Effector memory CD4-positive, alpha-beta T cell (primary cell): ENCODE measurements at regions not wholly inside any gene's neighbourhood (a gene's known extent, or its start where the extent isn't known, plus 50 kb on each side); places are given as distances from the start of the nearest gene placed in this dataset.

Experiments
- DNase-seq, 3 donors: peaks; one replicate each; pipeline ENCODE4 v3.0.0-alpha.2; 2020
- H3K27ac ChIP-seq: 2 replicates; pipeline ENCODE4 v1.7.0; 2013; ENCODE audit warnings: mild to moderate bottlenecking, low read length, moderate library complexity; ENCODE audit not compliant: insufficient read depth, poor library complexity, severe bottlenecking
- H3K27me3 ChIP-seq: replicated peaks from 2 replicates; pipeline ENCODE4 v1.7.0; 2013; ENCODE audit warnings: mild to moderate bottlenecking, low read length; ENCODE audit not compliant: insufficient read depth, control insufficient read depth, poor library complexity, severe bottlenecking
- H3K36me3 ChIP-seq: 2 replicates; pipeline ENCODE4 v1.7.0; 2013; ENCODE audit warnings: mild to moderate bottlenecking, low read length, moderate library complexity; ENCODE audit not compliant: control insufficient read depth, insufficient read depth
- H3K4me1 ChIP-seq: 2 replicates; pipeline ENCODE4 v1.7.0; 2013; ENCODE audit warnings: low read length, mild to moderate bottlenecking; ENCODE audit not compliant: control insufficient read depth, insufficient read depth, poor library complexity, severe bottlenecking
- H3K4me3 ChIP-seq: 2 replicates; pipeline ENCODE4 v1.7.0; 2013; ENCODE audit warnings: low read length, low read depth, mild to moderate bottlenecking; ENCODE audit not compliant: insufficient read depth, poor library complexity, severe bottlenecking
- H3K9me3 ChIP-seq: 2 replicates; pipeline ENCODE4 v1.7.0; 2013; ENCODE audit warnings: mild to moderate bottlenecking, low read length, moderate library complexity; ENCODE audit not compliant: control insufficient read depth

DNA sequence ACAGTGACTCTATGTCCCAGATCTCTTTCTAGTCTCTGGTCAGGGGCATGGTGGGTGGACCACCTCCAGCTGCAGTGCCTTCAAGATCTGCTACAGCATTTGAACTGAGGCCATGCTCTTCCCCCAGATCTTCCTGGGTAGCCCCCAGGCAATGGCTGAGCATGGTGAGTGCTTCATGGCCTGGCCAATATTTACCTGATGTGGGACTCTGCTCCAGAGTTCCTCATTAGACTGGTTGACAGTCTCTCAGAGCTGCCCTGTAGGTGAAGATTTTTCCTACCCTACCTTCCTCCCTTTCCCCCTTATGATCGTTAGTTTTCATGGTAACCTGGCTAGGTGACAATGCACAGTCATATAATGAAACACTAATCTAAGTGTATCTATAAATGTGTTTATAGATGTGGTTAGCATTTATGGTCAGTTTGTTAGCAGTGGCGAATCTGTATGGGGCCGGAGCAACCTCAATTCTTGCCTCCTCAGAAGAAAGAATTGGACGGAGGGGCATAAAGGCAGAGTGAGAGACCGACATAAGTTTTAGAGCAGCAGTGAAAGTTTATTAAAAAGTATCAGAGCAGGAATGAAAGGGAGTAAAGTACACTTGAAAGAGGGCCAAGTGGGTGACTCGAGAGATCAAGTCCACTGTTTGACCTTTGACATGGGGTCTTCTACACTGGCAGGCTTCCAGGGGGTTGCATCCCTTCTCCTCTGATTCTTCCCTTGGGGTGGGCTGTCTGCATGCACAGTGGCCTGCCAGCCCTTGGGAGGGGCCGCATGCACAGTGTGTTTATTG lies 256.3 kb downstream of the CD83 start:
- Histone ChIP-seq H3K27ac (no peak overlapping the region), H3K4me3 (no peak overlapping the region), H3K4me1 (no peaks in the 10 kb centered on the region), H3K36me3 (no peaks in the 10 kb centered on the region), H3K27me3 (no peaks in the 10 kb centered on the region), H3K9me3 (no peaks in the 10 kb centered on the region)
- DNase-seq, result no peak

- H3K36me3 ChIP-seq, result no peaks in the 10 kb centered on the region
- H3K27me3 ChIP-seq, result no peaks in the 10 kb centered on the region
- DNase-seq, result no peak
- no peaks in the 10 kb centered on the region for H3K9me3 ChIP-seq
- H3K4me3 ChIP-seq, result no peak overlapping the region
- no peak overlapping the region for H3K27ac ChIP-seq
- no peaks in the 10 kb centered on the region for H3K4me1 ChIP-seq
Observed at GRCh38 chr6:14375930-14376329, 258.4 kb downstream of the CD83 start.

- H3K27ac ChIP-seq, result no peak overlapping the region
- no peaks in the 10 kb centered on the region for H3K9me3 ChIP-seq
- H3K27me3 ChIP-seq, result no peaks in the 10 kb centered on the region
- no peak overlapping the region for H3K4me3 ChIP-seq
- no peak for DNase-seq
- no peaks in the 10 kb centered on the region for H3K4me1 ChIP-seq
- H3K36me3 ChIP-seq, result no peaks in the 10 kb centered on the region
Observed at GRCh38 chr6:14379568-14379967, 262.0 kb downstream of the CD83 start.

- H3K27ac ChIP-seq, result no peak overlapping the region
- H3K4me3 ChIP-seq, result no peak overlapping the region
- no peaks in the 10 kb centered on the region for H3K27me3 ChIP-seq
- no peaks in the 10 kb centered on the region for H3K9me3 ChIP-seq
- no peaks in the 10 kb centered on the region for H3K36me3 ChIP-seq
- DNase-seq, result no peak
- no peaks in the 10 kb centered on the region for H3K4me1 ChIP-seq
Observed at GRCh38 chr6:14380086-14380820, 262.7 kb downstream of the CD83 start.

DNA sequence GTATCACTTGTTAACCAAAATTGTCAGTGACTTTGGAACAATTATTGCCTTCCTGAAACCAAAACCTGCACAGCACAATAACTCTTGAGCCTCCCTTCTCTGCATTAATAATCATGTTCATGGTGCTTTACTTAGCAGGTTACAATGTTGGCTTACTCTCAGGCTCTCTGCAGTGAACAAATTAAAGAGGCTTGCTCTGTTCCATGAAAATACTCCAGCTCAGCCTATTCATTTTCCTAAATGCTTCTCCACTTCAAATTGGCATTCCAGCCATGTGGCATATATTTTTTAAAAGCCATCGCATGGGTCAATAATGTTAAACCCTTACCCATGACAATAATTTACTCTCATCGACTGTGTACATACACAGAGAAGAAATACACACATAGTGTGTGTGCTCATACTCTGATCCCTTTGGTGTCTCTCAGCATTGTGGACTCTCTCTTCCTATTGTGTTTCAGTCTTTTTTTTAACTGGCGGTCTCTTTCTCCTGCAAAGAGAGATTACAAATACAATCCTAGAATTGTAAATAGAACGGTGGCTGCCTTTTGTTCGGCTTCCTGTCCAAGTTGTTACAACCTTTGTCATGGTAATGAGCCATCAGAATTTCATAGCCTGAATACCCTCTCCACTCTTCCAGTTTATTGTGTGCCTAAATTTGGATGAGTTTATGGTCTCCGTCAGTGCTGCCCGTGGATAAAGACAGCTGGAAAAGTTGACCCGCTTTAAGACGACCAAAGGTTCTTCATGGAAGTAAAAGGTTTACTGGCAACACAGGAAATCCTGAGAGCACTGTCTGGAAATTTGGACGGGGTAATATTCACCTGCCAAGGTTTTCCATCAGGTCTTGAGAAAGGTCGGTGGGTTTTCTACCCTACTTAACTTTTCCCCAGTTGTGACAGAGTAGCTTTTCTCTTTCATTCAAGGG lies 263.6 kb downstream of the CD83 start:
- DNase-seq, result no peak
- no peaks in the 10 kb centered on the region for H3K9me3 ChIP-seq
- H3K27me3 ChIP-seq, result no peaks in the 10 kb centered on the region
- no peak overlapping the region for H3K27ac ChIP-seq
- H3K4me3 ChIP-seq, result no peak overlapping the region
- H3K36me3 ChIP-seq, result no peaks in the 10 kb centered on the region
- H3K4me1 ChIP-seq, result no peaks in the 10 kb centered on the region

DNA sequence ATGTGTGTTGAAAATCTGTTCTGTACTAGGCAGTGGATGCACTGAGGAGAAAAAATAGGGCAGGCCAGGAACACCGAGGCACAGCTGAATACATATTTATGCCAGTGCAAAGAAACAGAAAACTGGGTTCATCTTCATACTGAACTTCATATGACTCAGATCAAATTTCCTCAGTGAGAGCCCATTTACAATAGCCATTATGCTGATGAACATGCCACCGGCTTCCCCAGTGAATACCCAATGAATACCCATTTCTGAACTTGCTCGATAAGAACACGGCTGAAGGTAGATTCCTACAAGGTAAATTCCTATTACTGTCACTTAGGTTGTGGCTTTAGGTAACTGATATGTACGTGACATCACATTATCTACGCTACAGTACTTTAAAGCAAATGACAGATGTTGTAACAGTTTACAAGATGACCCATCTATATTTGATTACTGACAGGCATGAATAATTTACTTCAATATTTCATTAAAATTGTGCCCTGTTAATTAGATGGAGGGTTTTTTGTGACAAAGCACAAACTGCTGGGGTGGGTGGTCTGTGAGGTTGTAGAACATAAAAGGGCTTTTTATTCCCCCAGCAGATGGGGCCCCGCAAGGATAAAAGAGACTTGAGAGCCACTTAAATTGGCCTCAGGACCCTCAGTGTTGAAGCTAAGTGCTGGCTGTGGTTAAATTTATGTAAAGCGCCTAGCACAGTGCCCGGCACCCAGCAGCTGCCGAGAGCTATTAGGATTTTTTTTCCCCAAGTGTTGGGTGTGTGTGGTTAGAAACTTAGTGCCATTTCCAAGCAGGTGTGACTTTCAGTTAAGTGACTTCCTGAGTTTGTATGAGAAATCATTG lies 264.5 kb downstream of the CD83 start:
- no peak for DNase-seq
- Histone ChIP-seq H3K27ac (no peak overlapping the region), H3K4me3 (no peak overlapping the region), H3K4me1 (no peaks in the 10 kb centered on the region), H3K27me3 (no peaks in the 10 kb centered on the region), H3K9me3 (no peaks in the 10 kb centered on the region), H3K36me3 (no peaks in the 10 kb centered on the region)

- Histone ChIP-seq H3K4me3 (no peak overlapping the region), H3K4me1 (no peaks in the 10 kb centered on the region), H3K9me3 (no peaks in the 10 kb centered on the region), H3K27me3 (no peaks in the 10 kb centered on the region), H3K36me3 (no peaks in the 10 kb centered on the region), H3K27ac (no peak overlapping the region)
- DNase-seq, result no peak
Observed at GRCh38 chr6:14382678-14383236, 265.2 kb downstream of the CD83 start.

DNA sequence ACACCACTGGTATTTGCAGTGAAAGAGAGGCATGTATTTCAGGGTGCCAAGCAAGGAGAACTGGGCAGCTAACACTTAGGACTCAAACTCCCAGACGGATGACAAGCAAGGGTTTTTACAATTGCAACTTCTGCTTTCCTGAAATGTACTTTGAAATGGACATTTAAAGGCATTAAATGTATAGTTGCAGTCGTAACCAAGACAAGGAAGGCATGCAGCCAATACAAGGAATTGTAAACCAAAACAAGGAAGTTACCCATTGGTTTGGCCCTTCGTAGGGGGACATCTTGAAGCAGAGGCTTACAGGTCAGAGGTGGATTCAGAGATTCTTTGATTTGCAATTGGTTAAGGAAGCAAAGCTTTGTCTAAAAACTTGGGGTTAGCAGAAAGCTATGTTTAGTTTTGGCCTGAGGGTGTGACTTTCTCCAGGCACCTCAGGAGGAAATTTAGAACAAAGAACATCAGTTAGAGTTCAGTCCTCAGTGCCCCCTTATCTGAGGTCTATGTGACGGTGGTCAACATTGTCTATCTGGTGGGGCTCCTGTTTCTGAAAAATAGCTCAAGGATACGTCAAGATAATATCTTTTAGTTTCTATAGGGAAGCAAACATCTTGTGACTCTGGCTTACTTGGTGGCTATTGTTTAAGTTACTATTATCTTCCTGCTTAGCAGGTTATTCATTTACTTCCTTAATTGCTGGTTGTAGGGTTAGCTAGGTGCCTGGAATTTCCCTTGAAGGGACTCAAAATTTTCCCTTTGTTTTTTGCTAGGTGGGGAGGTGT lies 266.0 kb downstream of the CD83 start:
- Histone ChIP-seq H3K36me3 (no peaks in the 10 kb centered on the region), H3K9me3 (no peaks in the 10 kb centered on the region), H3K27ac (no peak overlapping the region), H3K27me3 (no peaks in the 10 kb centered on the region), H3K4me1 (no peaks in the 10 kb centered on the region), H3K4me3 (no peak overlapping the region)
- DNase-seq, result no peak
